ENCODE measurements at regions not wholly inside any gene's neighbourhood (a gene's known extent, or its start where the extent isn't known, plus 50 kb on each side); places are given as distances from the start of the nearest gene placed in this dataset.

- DNase-seq (ENCODE audit: low read depth), result no peak
- no peak overlapping the region for H3K4me3 ChIP-seq (ENCODE audit: low read depth, low read length)
- TF ChIP-seq CTCF (IDR thresholded peaks at IDR 0.05; ENCODE audit: low read depth, low read length, missing control alignments), result no peak
Measured at GRCh38 chr13:53417601-53418000, 389.0 kb downstream of the OLFM4 start.

- no peak overlapping the region for H3K4me3 ChIP-seq (ENCODE audit: low read depth, low read length)
- no peak for TF ChIP-seq CTCF (IDR thresholded peaks at IDR 0.05; ENCODE audit: low read depth, low read length, missing control alignments)
- no peak for DNase-seq (ENCODE audit: low read depth)
Measured at GRCh38 chr13:53422415-53422814, 393.8 kb downstream of the OLFM4 start.

GRCh38 chr13:53436396-53436795 is 407.8 kb downstream of the OLFM4 start:
- no peak overlapping the region for H3K4me3 ChIP-seq (ENCODE audit: low read depth, low read length)
- DNase-seq (ENCODE audit: low read depth), result no peak
- no peak for TF ChIP-seq CTCF (IDR thresholded peaks at IDR 0.05; ENCODE audit: low read depth, low read length, missing control alignments)

GRCh38 chr13:53439439-53440225 is 411.0 kb downstream of the OLFM4 start:
- no peak for TF ChIP-seq CTCF (IDR thresholded peaks at IDR 0.05; ENCODE audit: low read depth, low read length, missing control alignments)
- DNase-seq (ENCODE audit: low read depth), result no peak
- no peak overlapping the region for H3K4me3 ChIP-seq (ENCODE audit: low read depth, low read length)

- H3K4me3 ChIP-seq (ENCODE audit: low read depth, low read length), result no peak overlapping the region
- DNase-seq (ENCODE audit: low read depth), result no peak
- TF ChIP-seq CTCF (IDR thresholded peaks at IDR 0.05; ENCODE audit: low read depth, low read length, missing control alignments), result no peak
Measured at GRCh38 chr13:53442979-53443378, 414.4 kb downstream of the OLFM4 start.

- H3K4me3 ChIP-seq (ENCODE audit: low read depth, low read length), result no peak overlapping the region
- no peak for DNase-seq (ENCODE audit: low read depth)
- TF ChIP-seq CTCF (IDR thresholded peaks at IDR 0.05; ENCODE audit: low read depth, low read length, missing control alignments), result no peak
Measured at GRCh38 chr13:53445686-53446085, 417.1 kb downstream of the OLFM4 start.

GRCh38 chr13:53447456-53447855 is 418.8 kb downstream of the OLFM4 start:
- no peak for TF ChIP-seq CTCF (IDR thresholded peaks at IDR 0.05; ENCODE audit: low read depth, low read length, missing control alignments)
- DNase-seq (ENCODE audit: low read depth), result no peak
- no peak overlapping the region for H3K4me3 ChIP-seq (ENCODE audit: low read depth, low read length)

All from GM12864 (cell line).